Thoracic aorta (tissue), 2 donors: ENCODE measurements at regions not wholly inside any gene's neighbourhood (a gene's known extent, or its start where the extent isn't known, plus 50 kb on each side); places are given as distances from the start of the nearest gene placed in this dataset.
"Not testable (repeated sequence)": the region's sequence is repeated elsewhere in the genome, so short reads cannot be mapped to it uniquely, and the experiment has no call there.

ENCODE experiments used
- ATAC-seq: fragments of 150-250 bp; one replicate; pipeline ENCODE4 v1.8.0; 2017; ENCODE audit warnings: low read depth; ENCODE audit not compliant: insufficient number of reproducible peaks, low FRiP score
- DNase-seq: peaks from one replicate; pipeline ENCODE4 v3.0.0-alpha.2; 2020; ENCODE audit warnings: low spot score
- H3K27ac ChIP-seq, 2 donors: fragments of 200-600 bp; sonication (generic); 1 replicate in 1 of 2; 2 replicates in 1 of 2; pipeline ENCODE4 v1.5.1; 2016; ENCODE audit warnings: mild to moderate bottlenecking in 2 of 2, moderate library complexity in 2 of 2
- H3K27me3 ChIP-seq: fragments of 200-600 bp; sonication (generic); replicated peaks from 2 replicates; pipeline ENCODE4 v1.6.0; 2016; ENCODE audit warnings: mild to moderate bottlenecking; ENCODE audit not compliant: insufficient read depth
- H3K36me3 ChIP-seq: fragments of 200-600 bp; sonication (generic); one replicate; pipeline ENCODE4 v1.5.1; 2016
- H3K4me1 ChIP-seq, 2 donors: fragments of 200-600 bp; sonication (generic); 1 replicate in 1 of 2; 2 replicates in 1 of 2; pipeline versions ENCODE4 v1.5.1 to v1.6.0; 2016; ENCODE audit warnings: low read depth in 2 of 2, mild to moderate bottlenecking in 1 of 2; ENCODE audit not compliant: control insufficient read depth in 1 of 2
- H3K4me3 ChIP-seq: fragments of 200-600 bp; sonication (generic); 2 replicates; pipeline ENCODE4 v1.5.1; 2016; ENCODE audit warnings: mild to moderate bottlenecking
- H3K9me3 ChIP-seq: fragments of 200-600 bp; sonication (generic); 2 replicates; pipeline ENCODE4 v1.5.1; 2016
- TF ChIP-seq, protein P1 (sequence below): fragments of 200-600 bp; sonication (generic); IDR thresholded peaks from one replicate; pipeline ENCODE4 v1.5.1; 2019; ENCODE audit warnings: antibody characterized with exemption

GRCh38 chr10:35783305-35783838 lies 141.3 kb upstream of the FZD8 start:
- no peaks in the 10 kb centered on the region for H3K4me1 ChIP-seq
- TF ChIP-seq, protein P1, sequence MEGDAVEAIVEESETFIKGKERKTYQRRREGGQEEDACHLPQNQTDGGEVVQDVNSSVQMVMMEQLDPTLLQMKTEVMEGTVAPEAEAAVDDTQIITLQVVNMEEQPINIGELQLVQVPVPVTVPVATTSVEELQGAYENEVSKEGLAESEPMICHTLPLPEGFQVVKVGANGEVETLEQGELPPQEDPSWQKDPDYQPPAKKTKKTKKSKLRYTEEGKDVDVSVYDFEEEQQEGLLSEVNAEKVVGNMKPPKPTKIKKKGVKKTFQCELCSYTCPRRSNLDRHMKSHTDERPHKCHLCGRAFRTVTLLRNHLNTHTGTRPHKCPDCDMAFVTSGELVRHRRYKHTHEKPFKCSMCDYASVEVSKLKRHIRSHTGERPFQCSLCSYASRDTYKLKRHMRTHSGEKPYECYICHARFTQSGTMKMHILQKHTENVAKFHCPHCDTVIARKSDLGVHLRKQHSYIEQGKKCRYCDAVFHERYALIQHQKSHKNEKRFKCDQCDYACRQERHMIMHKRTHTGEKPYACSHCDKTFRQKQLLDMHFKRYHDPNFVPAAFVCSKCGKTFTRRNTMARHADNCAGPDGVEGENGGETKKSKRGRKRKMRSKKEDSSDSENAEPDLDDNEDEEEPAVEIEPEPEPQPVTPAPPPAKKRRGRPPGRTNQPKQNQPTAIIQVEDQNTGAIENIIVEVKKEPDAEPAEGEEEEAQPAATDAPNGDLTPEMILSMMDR = no peak
- H3K9me3 ChIP-seq = no peaks in the 10 kb centered on the region
- H3K27me3 ChIP-seq = no peaks in the 10 kb centered on the region
- no peak overlapping the region for H3K27ac ChIP-seq
- no peak for ATAC-seq
- no peaks in the 10 kb centered on the region for H3K36me3 ChIP-seq
- no peak for DNase-seq
- no peak overlapping the region for H3K4me3 ChIP-seq

DNA sequence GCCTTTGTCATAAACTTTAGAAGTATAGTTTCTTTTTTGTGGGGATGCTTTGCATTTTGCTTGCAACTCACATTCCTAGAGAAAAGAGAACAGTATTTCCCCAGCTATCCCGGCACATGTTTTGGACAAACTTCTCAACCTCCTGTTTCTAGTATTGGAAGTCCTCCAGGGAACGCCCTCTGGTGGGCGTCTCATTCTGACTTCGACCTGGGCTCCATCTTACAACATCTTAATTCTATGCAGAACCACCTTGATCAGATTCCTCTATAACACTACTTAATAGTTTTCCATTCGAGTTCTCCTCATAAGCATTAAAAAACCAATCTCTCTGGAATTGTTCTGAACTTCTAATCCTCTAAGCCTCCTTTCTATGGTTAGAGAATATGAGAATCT lies 139.5 kb upstream of the FZD8 start:
- Histone ChIP-seq H3K27ac (no peak overlapping the region), H3K4me3 (no peak overlapping the region), H3K9me3 (no peaks in the 10 kb centered on the region), H3K27me3 (no peaks in the 10 kb centered on the region), H3K4me1 (no peaks in the 10 kb centered on the region), H3K36me3 (no peaks in the 10 kb centered on the region)
- DNase-seq (no peak), ATAC-seq (no peak)
- TF ChIP-seq, protein P1 = no peak

GRCh38 chr10:35780970-35781642 lies 139.0 kb upstream of the FZD8 start:
- no peaks in the 10 kb centered on the region for H3K9me3 ChIP-seq
- H3K4me1 ChIP-seq = no peaks in the 10 kb centered on the region
- DNase-seq = no peak
- H3K27me3 ChIP-seq = no peaks in the 10 kb centered on the region
- H3K36me3 ChIP-seq = no peaks in the 10 kb centered on the region
- H3K4me3 ChIP-seq = no peak overlapping the region
- no peak overlapping the region for H3K27ac ChIP-seq
- no peak for ATAC-seq
- TF ChIP-seq, protein P1 = no peak

GRCh38 chr10:35778306-35778705 lies 136.2 kb upstream of the FZD8 start:
- Histone ChIP-seq H3K36me3 (no peaks in the 10 kb centered on the region), H3K4me3 (no peak overlapping the region), H3K27ac (no peak overlapping the region), H3K9me3 (no peaks in the 10 kb centered on the region), H3K27me3 (no peaks in the 10 kb centered on the region), H3K4me1 (no peaks in the 10 kb centered on the region)
- DNase-seq (no peak), ATAC-seq (no peak)
- TF ChIP-seq, protein P1 = no peak

DNA sequence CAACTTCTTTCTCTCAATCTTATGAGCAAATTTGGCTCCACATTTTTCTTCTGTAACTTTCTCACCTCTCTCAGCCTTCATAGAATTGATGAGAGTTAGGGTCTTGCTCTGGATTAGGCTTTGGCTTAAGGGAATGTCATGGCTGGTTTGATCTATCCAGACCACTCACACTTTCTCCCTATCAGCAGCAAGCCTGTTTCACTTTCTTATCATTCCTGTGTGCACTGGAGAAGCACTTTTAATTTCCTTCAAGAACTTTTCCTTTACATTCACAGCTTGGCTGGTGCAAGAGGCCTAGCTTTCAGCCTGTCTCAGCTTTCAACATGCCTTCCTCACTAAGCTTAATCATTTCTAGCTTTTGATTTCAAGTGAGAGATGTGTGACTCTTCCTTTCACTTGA lies 134.5 kb upstream of the FZD8 start:
- ATAC-seq = not testable (repeated sequence)

GRCh38 chr10:35774109-35774508 lies 132.0 kb upstream of the FZD8 start:
- Histone ChIP-seq H3K27me3 (no peaks in the 10 kb centered on the region), H3K9me3 (no peaks in the 10 kb centered on the region), H3K4me1 (no peaks in the 10 kb centered on the region), H3K4me3 (no peak overlapping the region), H3K27ac (no peak overlapping the region), H3K36me3 (no peaks in the 10 kb centered on the region)
- ATAC-seq (no peak), DNase-seq (no peak)
- TF ChIP-seq, protein P1 = no peak

More for the DNA sequence above, 134.5 kb upstream of the FZD8 start:
- H3K36me3 ChIP-seq, H3K27ac ChIP-seq, H3K9me3 ChIP-seq, H3K4me3 ChIP-seq, H3K27me3 ChIP-seq, DNase-seq, H3K4me1 ChIP-seq: not testable (repeated sequence)
